Esophagus squamous epithelium (tissue), 4 donors: ENCODE measurements at regions not wholly inside any gene's neighbourhood (a gene's known extent, or its start where the extent isn't known, plus 50 kb on each side); places are given as distances from the start of the nearest gene placed in this dataset.

Experiments
- CTCF ChIP-seq, 6 experiments: fragments of 450-650 bp in 4 of 6; fragments of 200-600 bp in 2 of 6; sonication (generic) in 2 of 6; IDR thresholded peaks; one replicate each; pipeline ENCODE4 v1.5.1; 2016 to 2019; ENCODE audit warnings: antibody characterized with exemption in 6 of 6, mild to moderate bottlenecking in 4 of 6, moderate library complexity in 4 of 6
- POLR2A ChIP-seq, 4 donors: fragments of 450-650 bp; IDR thresholded peaks; one replicate each; pipeline ENCODE4 v1.6.1; 2017; ENCODE audit warnings: antibody characterized with exemption in 4 of 4, mild to moderate bottlenecking in 4 of 4, moderate library complexity in 3 of 4

GRCh38 chr15:96500508-96500907 lies 170.0 kb downstream of the NR2F2 start:
- TF ChIP-seq CTCF (IDR thresholded peaks at IDR 0.05), result no peak
- TF ChIP-seq POLR2A (IDR thresholded peaks at IDR 0.05), result no peak
